Activated gamma-delta T cell treated with anti-CD3 and anti-CD28 coated beads, Interleukin-2, amount 50 U/mL, for 16 hours (primary cell): ENCODE measurements at regions not wholly inside any gene's neighbourhood (a gene's known extent, or its start where the extent isn't known, plus 50 kb on each side); places are given as distances from the start of the nearest gene placed in this dataset.

Source experiments
- DNase-seq: peaks from one replicate; pipeline ENCODE4 v3.0.0-alpha.2; 2020; ENCODE audit warnings: low read depth

- no peak for DNase-seq
These were observed 180.1 kb downstream of the ACTL7B start for GRCh38 chr9:108675708-108676107.

- DNase-seq, result no peak
These were observed 180.8 kb downstream of the ACTL7B start for GRCh38 chr9:108674766-108675530.

GRCh38 chr9:108673386-108673785 lies 182.4 kb downstream of the ACTL7B start:
- DNase-seq, result no peak

- no peak for DNase-seq
These were observed 183.2 kb downstream of the ACTL7B start for GRCh38 chr9:108672475-108673190.

- no peak for DNase-seq
These were observed 184.0 kb downstream of the ACTL7B start for GRCh38 chr9:108671794-108672193.

GRCh38 chr9:108671176-108671575 lies 184.6 kb downstream of the ACTL7B start:
- no peak for DNase-seq

- DNase-seq, result no peak
These were observed 186.8 kb downstream of the ACTL7B start for GRCh38 chr9:108668938-108669335.

- no peak for DNase-seq
These were observed 187.4 kb downstream of the ACTL7B start for GRCh38 chr9:108668191-108668937.

GRCh38 chr9:108666240-108666784 lies 189.5 kb downstream of the ACTL7B start:
- no peak for DNase-seq

- DNase-seq, result no peak
These were observed 190.1 kb downstream of the ACTL7B start for GRCh38 chr9:108665521-108666239.

GRCh38 chr9:108664309-108665255 lies 191.2 kb downstream of the ACTL7B start:
- DNase-seq, result no peak

GRCh38 chr9:108663422-108663821 lies 192.4 kb downstream of the ACTL7B start:
- DNase-seq, result no peak

- no peak for DNase-seq
These were observed 192.8 kb downstream of the ACTL7B start for GRCh38 chr9:108662956-108663355.

- DNase-seq, result no peak
These were observed 193.5 kb downstream of the ACTL7B start for GRCh38 chr9:108662091-108662875.

- DNase-seq, result no peak
These were observed 199.2 kb downstream of the ACTL7B start for GRCh38 chr9:108656566-108656965.

GRCh38 chr9:108655818-108656217 lies 200.0 kb downstream of the ACTL7B start:
- DNase-seq, result no peak

- no peak for DNase-seq
These were observed 201.2 kb downstream of the ACTL7B start for GRCh38 chr9:108654566-108654965.

GRCh38 chr9:108652851-108653250 lies 202.9 kb downstream of the ACTL7B start:
- DNase-seq, result no peak

GRCh38 chr9:108650826-108651225 lies 205.0 kb downstream of the ACTL7B start:
- no peak for DNase-seq

GRCh38 chr9:108645520-108645919 lies 210.3 kb downstream of the ACTL7B start:
- no peak for DNase-seq
